ENCODE measurements at regions not wholly inside any gene's neighbourhood (a gene's known extent, or its start where the extent isn't known, plus 50 kb on each side); places are given as distances from the start of the nearest gene placed in this dataset.

- no peak for TF ChIP-seq REST (IDR thresholded peaks at IDR 0.05)
- TF ChIP-seq CTCF (IDR thresholded peaks at IDR 0.05; ENCODE audit: low read depth, low read length, missing input control): no peak
- no peak for TF ChIP-seq FOXA2 (IDR thresholded peaks at IDR 0.05)
- no peak for TF ChIP-seq SP1 (IDR thresholded peaks at IDR 0.05)
- no peak for TF ChIP-seq MAX (IDR thresholded peaks at IDR 0.05)
- no peak for TF ChIP-seq ATF3 (IDR thresholded peaks at IDR 0.05)
- no peak for TF ChIP-seq EGR1 (IDR thresholded peaks at IDR 0.05; ENCODE audit: low read depth in 2 of 2)
- no peak for TF ChIP-seq RAD21 (IDR thresholded peaks at IDR 0.05)
- no peak for TF ChIP-seq YY1 (IDR thresholded peaks at IDR 0.05)
- TF ChIP-seq ZBTB33 (IDR thresholded peaks at IDR 0.05): no peak
These were observed 398.7 kb downstream of the BTG1 start for GRCh38 chr12:91746976-91747375.

Measured in liver (tissue), 3 donors.